G401.6 (cell line): ENCODE measurements at regions not wholly inside any gene's neighbourhood (a gene's known extent, or its start where the extent isn't known, plus 50 kb on each side); places are given as distances from the start of the nearest gene placed in this dataset.

Experiments used
- FAIRE-seq: peaks from 2 replicates; lab custom pipeline; 2012; peaks lifted over from hg19 to GRCh38; lab: Jason Lieb, UNC

- FAIRE-seq, result no peak
Observed at GRCh38 chr15:36481156-36481555, 98.3 kb upstream of the CDIN1 start.

- no peak for FAIRE-seq
Observed at GRCh38 chr15:36483409-36483808, 96.0 kb upstream of the CDIN1 start.

DNA sequence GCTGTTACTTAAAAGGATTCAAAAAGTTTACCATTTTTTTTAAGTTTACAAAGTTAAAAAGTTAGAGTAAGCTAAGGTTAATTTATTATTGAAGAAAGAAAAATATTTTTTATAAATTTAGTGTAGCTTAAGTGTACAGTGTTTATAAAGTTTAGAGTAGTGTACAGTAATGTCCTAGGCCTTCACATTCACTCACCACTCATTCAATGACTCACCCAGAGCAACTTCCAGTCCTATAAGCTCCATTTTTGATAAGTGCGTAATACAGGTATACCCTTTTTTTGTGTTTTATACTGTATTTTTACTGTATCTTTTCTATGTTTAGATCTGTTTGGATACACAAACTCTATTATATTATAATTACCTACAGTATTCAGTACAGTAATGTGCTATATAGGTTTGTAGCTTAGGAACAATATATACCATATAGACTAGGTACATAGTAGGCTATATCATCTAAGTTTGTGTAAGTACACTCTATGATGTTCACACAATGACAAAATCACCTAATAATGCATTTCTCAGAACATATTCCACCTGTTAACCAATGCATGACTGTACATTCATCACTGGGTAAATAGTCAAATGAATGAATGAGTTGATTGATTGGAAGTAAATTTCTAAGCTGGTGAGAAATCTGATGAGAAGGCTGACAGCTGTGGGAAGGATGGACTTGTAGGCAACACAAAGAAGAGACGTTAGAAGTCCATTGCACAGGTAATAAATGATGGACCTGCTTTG, 95.2 kb upstream of the CDIN1 start:
- FAIRE-seq, result peak; percentile 71

GRCh38 chr15:36491912-36492311, 87.5 kb upstream of the CDIN1 start:
- FAIRE-seq, result no peak

DNA sequence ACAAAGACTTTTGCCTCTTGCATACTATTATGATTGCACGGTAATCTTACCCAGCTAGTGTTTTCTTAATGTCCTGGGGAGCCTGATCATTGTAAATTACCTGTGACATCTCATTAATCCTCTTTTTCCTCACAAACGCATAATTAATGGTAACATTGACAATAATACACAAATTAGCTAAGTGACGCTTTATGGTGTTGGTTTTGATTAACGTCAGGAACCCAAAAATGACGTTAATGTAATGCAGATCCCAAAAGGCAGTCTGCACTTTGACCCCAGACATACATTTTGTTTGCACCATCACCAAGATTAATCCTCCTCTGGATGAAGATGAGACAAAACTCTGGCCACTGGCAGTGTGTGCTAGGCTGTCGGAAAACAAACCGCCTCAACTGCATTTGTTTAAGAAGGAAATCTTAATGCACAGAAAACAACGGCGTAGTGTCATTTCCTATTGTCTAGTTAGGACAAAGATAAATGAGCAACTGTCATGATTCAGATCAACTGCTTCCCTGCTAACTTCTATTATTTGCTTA, 83.9 kb upstream of the CDIN1 start:
- no peak for FAIRE-seq

DNA sequence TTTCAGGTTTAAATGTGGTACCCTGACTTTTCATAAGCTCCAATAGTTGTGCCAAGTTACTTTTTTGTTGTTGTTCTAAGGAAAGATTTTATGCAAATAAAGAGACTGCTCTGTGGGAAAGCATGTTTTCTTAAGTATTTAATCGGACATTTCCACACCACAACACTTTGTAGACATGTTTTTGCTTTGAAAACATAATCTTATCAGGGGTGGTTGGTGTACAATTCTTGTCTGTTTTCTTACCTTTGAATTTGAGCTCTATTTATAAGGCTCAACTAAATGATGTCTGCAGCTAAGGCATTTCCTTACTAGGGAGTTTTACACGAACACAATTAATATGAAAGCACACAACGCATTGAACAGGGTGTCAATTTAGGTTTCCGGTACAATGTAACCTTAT, 81.5 kb upstream of the CDIN1 start:
- FAIRE-seq, result no peak

GRCh38 chr15:36498401-36498800, 81.0 kb upstream of the CDIN1 start:
- no peak for FAIRE-seq

DNA sequence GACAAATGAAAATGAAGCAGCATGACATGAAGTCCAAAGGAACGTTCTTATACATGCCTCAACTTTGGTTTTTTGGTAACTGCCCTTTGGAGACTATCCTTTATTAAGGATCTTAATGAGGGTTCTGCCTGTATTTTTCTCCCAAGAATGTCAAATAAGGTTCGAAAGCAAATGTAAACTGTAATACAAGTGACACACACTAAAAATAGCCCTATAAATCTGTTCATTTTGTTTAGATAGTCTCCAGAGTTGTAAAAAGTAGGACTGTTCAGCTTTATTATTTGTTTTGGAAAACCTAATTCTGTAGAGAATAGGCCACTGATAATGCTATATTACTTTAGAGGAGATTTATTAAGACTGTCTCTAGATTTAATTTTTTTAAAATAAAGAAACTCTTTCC, 80.5 kb upstream of the CDIN1 start:
- FAIRE-seq, result no peak

DNA sequence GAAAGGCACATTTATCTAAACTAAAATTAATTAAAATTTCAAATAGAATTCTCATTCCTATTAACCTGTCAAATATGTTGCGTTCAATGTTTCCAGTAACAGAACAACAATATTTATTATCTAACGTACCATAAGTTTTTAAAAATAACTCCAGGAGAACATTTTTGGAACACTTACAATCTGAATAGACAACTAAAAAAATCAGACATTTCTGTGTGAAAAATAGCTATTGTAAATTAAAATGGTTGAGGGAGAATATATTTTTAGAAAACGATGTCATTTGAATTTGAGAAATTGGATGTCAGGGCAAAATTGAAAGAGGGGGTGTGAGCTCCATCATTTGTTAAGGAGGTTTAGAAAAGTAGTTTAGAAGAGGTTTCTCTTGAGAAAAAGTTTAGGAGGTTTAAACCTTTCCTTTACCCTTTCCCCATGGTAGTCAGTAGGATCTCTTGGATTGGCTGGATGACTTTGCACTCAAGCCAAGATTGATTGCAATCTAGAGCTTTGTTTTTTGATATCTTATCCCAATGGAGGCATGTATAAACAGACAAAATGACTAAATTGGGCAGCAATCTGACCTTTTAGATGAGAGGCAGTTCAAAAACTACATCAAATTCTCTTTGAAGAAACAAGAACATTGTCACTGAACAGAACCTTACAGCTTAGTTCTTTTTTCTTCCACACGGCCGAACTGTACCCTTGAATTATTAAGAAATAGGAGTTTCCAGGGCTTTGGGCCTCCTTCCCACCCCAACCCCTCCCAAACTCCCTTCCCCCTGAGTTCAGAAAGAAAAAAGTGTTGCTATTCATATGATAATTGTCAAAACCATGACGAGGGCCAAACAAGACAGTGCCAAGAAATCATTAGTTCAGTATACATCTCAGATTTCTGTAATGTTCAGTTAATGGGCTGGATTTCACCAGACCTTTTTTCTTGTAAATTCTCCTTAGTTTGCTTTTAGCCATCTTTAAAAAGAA, 79.7 kb upstream of the CDIN1 start:
- FAIRE-seq, result no peak

DNA sequence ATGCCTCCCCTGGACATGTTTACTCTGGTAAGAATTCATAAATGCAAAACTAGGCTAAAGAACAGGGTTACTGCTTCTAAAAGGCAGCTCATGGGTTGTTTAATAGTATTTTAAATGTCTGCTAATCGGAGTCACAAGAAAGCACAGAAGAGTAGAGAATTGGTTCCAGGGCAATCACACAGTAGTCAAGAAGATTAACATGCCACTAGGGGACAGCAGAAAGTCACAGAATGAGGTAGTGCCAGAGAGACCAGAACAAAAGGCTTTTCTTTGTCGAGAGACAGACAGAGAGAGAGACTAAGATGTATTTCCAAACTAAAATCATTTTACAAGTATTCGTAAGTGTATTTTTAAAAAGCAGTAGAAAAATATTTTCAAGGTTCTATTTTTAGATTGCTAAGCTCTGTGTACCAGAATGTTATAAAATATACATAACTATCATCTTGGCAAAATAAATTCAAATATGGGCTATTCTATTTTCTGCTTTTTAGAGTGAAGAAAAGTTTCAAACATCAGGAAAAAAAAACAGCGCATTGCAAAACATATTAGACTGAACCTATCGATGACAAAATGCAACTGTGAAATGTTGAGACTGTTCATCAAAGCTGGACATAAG, 78.3 kb upstream of the CDIN1 start:
- peak; percentile 97 for FAIRE-seq

GRCh38 chr15:36502509-36502908, 76.9 kb upstream of the CDIN1 start:
- no peak for FAIRE-seq

- FAIRE-seq, result no peak
Observed at GRCh38 chr15:36506733-36507356, 72.6 kb upstream of the CDIN1 start.

DNA sequence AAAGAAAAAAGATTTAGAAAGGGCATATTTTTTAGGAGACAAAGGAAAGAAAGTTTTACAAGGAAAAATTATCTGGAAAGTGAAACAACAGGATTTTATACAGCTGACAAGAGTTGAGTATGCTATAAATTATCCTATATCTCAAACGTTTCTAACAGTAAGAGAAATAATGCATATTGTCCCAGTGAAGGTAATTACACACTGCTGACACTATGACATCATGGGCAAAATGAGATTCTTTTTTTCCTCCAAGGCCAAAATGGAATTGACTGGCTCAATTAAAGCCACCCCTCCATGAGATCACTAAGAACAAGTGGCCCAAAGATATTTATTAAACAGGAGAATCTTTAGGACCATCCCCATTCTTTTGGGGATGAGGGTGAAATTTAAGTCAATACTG, 72.0 kb upstream of the CDIN1 start:
- FAIRE-seq, result no peak

GRCh38 chr15:36511594-36511993, 67.8 kb upstream of the CDIN1 start:
- FAIRE-seq, result no peak

DNA sequence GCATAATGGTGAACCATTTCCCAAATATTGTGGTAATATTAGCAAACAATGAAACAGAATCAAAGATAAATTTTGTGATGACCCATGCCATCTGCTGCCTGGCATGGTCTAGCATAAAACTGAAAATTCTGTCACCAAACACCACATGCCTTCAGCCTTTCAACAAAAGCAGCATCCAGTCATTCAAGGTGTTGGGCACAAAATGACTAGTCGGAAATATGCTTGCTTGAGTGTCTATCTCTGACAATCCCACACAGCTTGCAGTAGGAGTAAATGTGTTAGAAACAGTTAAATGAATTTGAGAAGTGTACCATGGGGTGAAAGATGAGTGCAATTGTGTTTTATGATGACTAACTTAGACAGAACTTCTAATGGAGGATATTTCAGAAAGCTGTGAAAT, 61.7 kb upstream of the CDIN1 start:
- no peak for FAIRE-seq

GRCh38 chr15:36519067-36519466, 60.4 kb upstream of the CDIN1 start:
- FAIRE-seq, result no peak

- no peak for FAIRE-seq
Observed at GRCh38 chr15:36525430-36525829, 54.0 kb upstream of the CDIN1 start.

GRCh38 chr15:36527235-36528162, 51.9 kb upstream of the CDIN1 start:
- no peak for FAIRE-seq

- no peak for FAIRE-seq
Observed at GRCh38 chr15:36529296-36530011, 50.0 kb upstream of the CDIN1 start.
